ENCODE measurements at regions not wholly inside any gene's neighbourhood (a gene's known extent, or its start where the extent isn't known, plus 50 kb on each side); places are given as distances from the start of the nearest gene placed in this dataset.

GRCh38 chr12:30825341-30825740 lies 70.6 kb upstream of the CAPRIN2 start:
- TF ChIP-seq CTCF (conservative IDR thresholded peaks at IDR 0.05; ENCODE audit: low read depth in 2 of 2) (no peak), EZH2 (IDR thresholded peaks at IDR 0.05; ENCODE audit: low read depth, unreplicated experiment) (no peak), POLR2AphosphoS5 (IDR thresholded peaks at IDR 0.05; ENCODE audit: low read depth) (no peak), REST (IDR thresholded peaks at IDR 0.05; ENCODE audit: unreplicated experiment) (no peak), EZH2phosphoT487 (IDR thresholded peaks at IDR 0.05; ENCODE audit: unreplicated experiment) (no peak), CREB1 (CRISPR knock-in tag; IDR thresholded peaks at IDR 0.05; ENCODE audit: low read depth) (no peak), ZNF114 (CRISPR knock-in tag; IDR thresholded peaks at IDR 0.05) (no peak), ETS1 (IDR thresholded peaks at IDR 0.05) (no peak), STAT1 (IDR thresholded peaks at IDR 0.05; ENCODE audit: unreplicated experiment) (no peak), NANOG (IDR thresholded peaks at IDR 0.05; ENCODE audit: borderline replicate concordance) (no peak), ZNF331 (CRISPR knock-in tag; IDR thresholded peaks at IDR 0.05; ENCODE audit: low read depth) (no peak), ZNF462 (CRISPR knock-in tag; IDR thresholded peaks at IDR 0.05) (no peak)
